Mucosa of descending colon (tissue), 3 donors: ENCODE measurements at regions not wholly inside any gene's neighbourhood (a gene's known extent, or its start where the extent isn't known, plus 50 kb on each side); places are given as distances from the start of the nearest gene placed in this dataset.

Source experiments
- ATAC-seq: fragments of 200-7000 bp; cut with Tn5 transposase; one replicate; pipeline ENCODE4 v1.9.1; 2020; ENCODE audit warnings: mild to moderate bottlenecking, moderate library complexity
- DNase-seq, 3 donors: peaks; one replicate each; pipeline ENCODE4 v3.0.0-alpha.2; 2020
- H3K36me3 ChIP-seq: fragments of 200-600 bp; one replicate; pipeline ENCODE4 v1.8.0; 2021; ENCODE audit warnings: low read depth, mild to moderate bottlenecking
- H3K4me1 ChIP-seq: fragments of 200-600 bp; one replicate; pipeline ENCODE4 v1.8.0; 2021; ENCODE audit warnings: low read depth, mild to moderate bottlenecking
- H3K4me3 ChIP-seq: fragments of 200-600 bp; one replicate; pipeline ENCODE4 v1.8.0; 2021; ENCODE audit warnings: mild to moderate bottlenecking
- H3K9me3 ChIP-seq: fragments of 200-600 bp; one replicate; pipeline ENCODE4 v1.8.0; 2021; ENCODE audit warnings: mild to moderate bottlenecking
- CTCF ChIP-seq: fragments of 200-600 bp; IDR thresholded peaks from one replicate; pipeline ENCODE4 v1.8.0; 2022; ENCODE audit warnings: antibody characterized with exemption, mild to moderate bottlenecking
- intact Hi-C, 2 donors: fragments of 100-400 bp; cut with DNase I in 1 of 2; cut with micrococcal nuclease in 1 of 2; formaldehyde crosslinking; loops; one replicate each; pipeline versions ENCODE4 v1.11.0 to v1.11.1; 2022; cut with DNase I, micrococcal nuclease
- donor health status: DM: no; HTN: no; CAD: no; lungs with moderate emphysema.
- donor health status: DM: no; HTN: no; CAD: no.
- donor health status: DM: no; HTN: yes; CAD: no.

GRCh38 chr4:178856139-178856800, 1414.0 kb upstream of the AGA start:
- Histone ChIP-seq H3K4me1 (no peaks in the 10 kb centered on the region), H3K36me3 (no peaks in the 10 kb centered on the region), H3K9me3 (no peaks in the 10 kb centered on the region), H3K4me3 (no peak overlapping the region)
- DNase-seq = no peak
- intact Hi-C loops = no loop called here
- no peak for TF ChIP-seq CTCF
- ATAC-seq = no peak

- DNase-seq (no peak), ATAC-seq (no peak)
- TF ChIP-seq CTCF = no peak
- Histone ChIP-seq H3K4me3 (no peak overlapping the region), H3K4me1 (no peaks in the 10 kb centered on the region), H3K36me3 (no peaks in the 10 kb centered on the region), H3K9me3 (no peaks in the 10 kb centered on the region)
- intact Hi-C loops = no loop called here
Observed at GRCh38 chr4:178871476-178871875, 1429.2 kb upstream of the AGA start.

- H3K9me3 ChIP-seq = peaks cover 29% of the 10 kb centered on the region
- no peaks in the 10 kb centered on the region for H3K4me1 ChIP-seq
- H3K4me3 ChIP-seq = no peak overlapping the region
- ATAC-seq = no peak
- intact Hi-C loops = no loop called here
- no peaks in the 10 kb centered on the region for H3K36me3 ChIP-seq
- TF ChIP-seq CTCF = no peak
- no peak for DNase-seq
Observed at GRCh38 chr4:178881937-178882336, 1439.7 kb upstream of the AGA start.

- ATAC-seq = no peak
- intact Hi-C loops = no loop called here
- no peak for DNase-seq
- Histone ChIP-seq H3K4me1 (no peaks in the 10 kb centered on the region), H3K4me3 (no peak overlapping the region), H3K9me3 (no peaks in the 10 kb centered on the region), H3K36me3 (no peaks in the 10 kb centered on the region)
- TF ChIP-seq CTCF = no peak
Observed at GRCh38 chr4:178894126-178894525, 1451.9 kb upstream of the AGA start.

GRCh38 chr4:178899084-178899483, 1456.8 kb upstream of the AGA start:
- intact Hi-C loops = no loop called here
- TF ChIP-seq CTCF = no peak
- Histone ChIP-seq H3K4me3 (no peak overlapping the region), H3K9me3 (peaks cover 2% of the 10 kb centered on the region), H3K4me1 (no peaks in the 10 kb centered on the region), H3K36me3 (no peaks in the 10 kb centered on the region)
- no peak for ATAC-seq
- DNase-seq = no peak

GRCh38 chr4:178917756-178918155, 1475.5 kb upstream of the AGA start:
- ATAC-seq (no peak), DNase-seq (no peak)
- no peak for TF ChIP-seq CTCF
- intact Hi-C loops = no loop called here
- peaks cover 9% of the 10 kb centered on the region for H3K9me3 ChIP-seq
- no peaks in the 10 kb centered on the region for H3K36me3 ChIP-seq
- H3K4me3 ChIP-seq = no peak overlapping the region
- H3K4me1 ChIP-seq = no peaks in the 10 kb centered on the region
